GM12864 (cell line): ENCODE measurements at regions not wholly inside any gene's neighbourhood (a gene's known extent, or its start where the extent isn't known, plus 50 kb on each side); places are given as distances from the start of the nearest gene placed in this dataset.

Experiments used
- DNase-seq: peaks from one replicate; pipeline ENCODE4 v3.0.0-alpha.2; 2011; ENCODE audit warnings: low read depth
- H3K4me3 ChIP-seq: 2 replicates; pipeline ENCODE4 v1.5.1; 2011; ENCODE audit warnings: mild to moderate bottlenecking, low read depth, low read length, control low read depth
- CTCF ChIP-seq: IDR thresholded peaks from 2 replicates; pipeline ENCODE4 v1.5.1; 2011; ENCODE audit warnings: low read depth, mild to moderate bottlenecking, moderate library complexity, low read length, control low read depth, inconsistent platforms; ENCODE audit errors: missing control alignments

- no peak for DNase-seq
- TF ChIP-seq CTCF = no peak
- H3K4me3 ChIP-seq = no peak overlapping the region
Observed at GRCh38 chr6:48928937-48929336, 534.1 kb downstream of the MMUT start.

GRCh38 chr6:48922837-48923236 lies 540.2 kb downstream of the MMUT start:
- DNase-seq = no peak
- no peak overlapping the region for H3K4me3 ChIP-seq
- TF ChIP-seq CTCF = no peak

- H3K4me3 ChIP-seq = no peak overlapping the region
- no peak for DNase-seq
- no peak for TF ChIP-seq CTCF
Observed at GRCh38 chr6:48919555-48919954, 543.5 kb downstream of the MMUT start.

- no peak for DNase-seq
- no peak overlapping the region for H3K4me3 ChIP-seq
- no peak for TF ChIP-seq CTCF
Observed at GRCh38 chr6:48917233-48917632, 545.8 kb downstream of the MMUT start.

GRCh38 chr6:48916607-48917006 lies 546.4 kb downstream of the MMUT start:
- H3K4me3 ChIP-seq = no peak overlapping the region
- no peak for TF ChIP-seq CTCF
- DNase-seq = no peak

- no peak overlapping the region for H3K4me3 ChIP-seq
- no peak for TF ChIP-seq CTCF
- DNase-seq = no peak
Observed at GRCh38 chr6:48915591-48915990, 547.5 kb downstream of the MMUT start.

- H3K4me3 ChIP-seq = no peak overlapping the region
- TF ChIP-seq CTCF = no peak
- no peak for DNase-seq
Observed at GRCh38 chr6:48912503-48912902, 550.5 kb downstream of the MMUT start.
